HAP-1 (cell line): ENCODE measurements at regions not wholly inside any gene's neighbourhood (a gene's known extent, or its start where the extent isn't known, plus 50 kb on each side); places are given as distances from the start of the nearest gene placed in this dataset.

Experiments
- DNase-seq, 2 experiments: peaks; one replicate each; pipeline ENCODE4 v3.0.0-alpha.2; 2016 to 2020; ENCODE audit warnings: low spot score in 2 of 2
- H3K27me3 ChIP-seq: fragments of 250-450 bp; sonication (Bioruptor Pico); 2 replicates; pipeline ENCODE4 v1.5.1; 2020; ENCODE audit warnings: low read depth, mild to moderate bottlenecking, moderate library complexity
- H3K36me3 ChIP-seq: fragments of 250-450 bp; sonication (Bioruptor Pico); replicated peaks from 2 replicates; pipeline ENCODE4 v1.5.1; 2020; ENCODE audit warnings: mild to moderate bottlenecking
- H3K4me1 ChIP-seq: fragments of 250-450 bp; sonication (Bioruptor Pico); 2 replicates; pipeline ENCODE4 v1.5.1; 2020; ENCODE audit warnings: mild to moderate bottlenecking
- H3K4me3 ChIP-seq: fragments of 250-450 bp; sonication (Bioruptor Pico); 2 replicates; pipeline ENCODE4 v1.5.1; 2020; ENCODE audit warnings: mild to moderate bottlenecking, moderate library complexity
- H3K9me3 ChIP-seq: fragments of 250-450 bp; sonication (Bioruptor Pico); 2 replicates; pipeline ENCODE4 v1.5.1; 2020; ENCODE audit warnings: mild to moderate bottlenecking, moderate library complexity
- in situ Hi-C: fragments of 300-500 bp; cut with MboI; formaldehyde crosslinking; loops from 3 replicates; pipeline ENCODE4 v1.14.3; 2020; ENCODE audit warnings: low sequenced_read_pairs, inconsistent platforms, mixed read lengths

GRCh38 chr10:47053081-47053798 lies 142.0 kb downstream of the PTPN20 start:
- H3K27me3 ChIP-seq = no peaks in the 10 kb centered on the region
- no peaks in the 10 kb centered on the region for H3K9me3 ChIP-seq
- no peak overlapping the region for H3K4me3 ChIP-seq
- no peak for DNase-seq
- H3K4me1 ChIP-seq = no peaks in the 10 kb centered on the region
- H3K36me3 ChIP-seq = no peaks in the 10 kb centered on the region
- in situ Hi-C loops = loop anchor here (10.0 kb wide), 1 partner anchor 252 kb away; the partner anchor contains the start of gene GDF10

GRCh38 chr10:47054974-47055373 lies 143.7 kb downstream of the PTPN20 start:
- Histone ChIP-seq H3K4me3 (no peak overlapping the region), H3K36me3 (no peaks in the 10 kb centered on the region), H3K9me3 (no peaks in the 10 kb centered on the region), H3K27me3 (no peaks in the 10 kb centered on the region), H3K4me1 (no peaks in the 10 kb centered on the region)
- no peak for DNase-seq
- in situ Hi-C loops = loop anchor here (10.0 kb wide), 1 partner anchor 250 kb away; the partner anchor contains the start of gene GDF10

- no peaks in the 10 kb centered on the region for H3K9me3 ChIP-seq
- no peaks in the 10 kb centered on the region for H3K27me3 ChIP-seq
- no peaks in the 10 kb centered on the region for H3K36me3 ChIP-seq
- DNase-seq = no peak
- in situ Hi-C loops = loop anchor here (10.0 kb wide), 1 partner anchor 249 kb away; the partner anchor contains the start of gene GDF10
- no peak overlapping the region for H3K4me3 ChIP-seq
- no peaks in the 10 kb centered on the region for H3K4me1 ChIP-seq
These were observed 144.4 kb downstream of the PTPN20 start for GRCh38 chr10:47055386-47056246.

DNA sequence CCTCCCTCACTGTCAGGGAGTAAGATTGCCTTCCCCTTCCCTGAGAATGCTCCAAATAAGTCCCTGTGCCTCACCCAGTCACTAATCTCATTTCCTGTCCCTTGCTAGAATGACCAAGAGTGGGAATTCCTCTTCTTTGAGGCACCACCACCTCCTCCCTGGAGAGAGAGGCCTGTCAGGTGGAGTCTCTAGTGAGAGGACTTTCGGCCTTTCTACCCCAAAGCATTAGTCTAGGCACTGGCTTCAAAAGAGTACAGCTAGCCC lies 145.0 kb downstream of the PTPN20 start:
- DNase-seq = peak in 1 of 2 experiments; percentile 1
- no peaks in the 10 kb centered on the region for H3K9me3 ChIP-seq
- H3K4me3 ChIP-seq = no peak overlapping the region
- H3K36me3 ChIP-seq = no peaks in the 10 kb centered on the region
- H3K4me1 ChIP-seq = no peaks in the 10 kb centered on the region
- H3K27me3 ChIP-seq = no peaks in the 10 kb centered on the region
- in situ Hi-C loops = loop anchor here (10.0 kb wide), 1 partner anchor 249 kb away; the partner anchor contains the start of gene GDF10

GRCh38 chr10:47057471-47057870 lies 146.2 kb downstream of the PTPN20 start:
- in situ Hi-C loops = loop anchor here (10.0 kb wide), 1 partner anchor 247 kb away; the partner anchor contains the start of gene GDF10
- H3K9me3 ChIP-seq = no peaks in the 10 kb centered on the region

DNA sequence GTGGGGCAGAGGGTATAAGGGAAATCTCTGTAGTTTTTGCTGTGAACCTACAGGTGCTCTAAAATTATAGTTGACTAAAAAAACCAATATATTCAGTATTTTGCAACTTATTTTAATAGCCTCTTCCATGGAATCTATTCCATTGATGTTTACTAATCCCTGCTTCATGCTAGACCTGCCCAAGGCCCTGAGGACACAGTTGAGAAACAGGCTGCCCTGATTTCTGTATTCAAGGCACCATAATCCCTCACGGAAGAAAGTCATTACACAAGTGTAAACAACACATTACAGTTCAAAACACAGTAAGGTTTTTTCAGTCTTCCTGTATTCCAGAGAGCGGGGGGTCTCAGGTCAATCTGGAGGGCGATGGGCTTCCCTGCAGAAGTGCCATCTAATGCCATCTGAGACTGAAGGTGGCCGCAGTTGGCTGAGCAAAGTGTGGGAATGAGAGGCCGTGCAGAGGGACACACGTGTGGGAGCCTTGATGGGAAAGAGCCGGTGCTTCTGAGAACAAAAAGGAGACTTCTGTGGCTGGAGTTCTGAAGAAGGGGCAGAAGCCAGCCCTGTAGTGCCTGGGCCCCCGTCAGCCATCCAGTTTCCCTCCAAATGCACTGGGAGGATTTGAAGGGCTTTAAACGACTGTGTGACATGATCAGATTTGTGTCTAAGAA lies 146.9 kb downstream of the PTPN20 start:
- in situ Hi-C loops = loop anchor here (10.0 kb wide), 1 partner anchor 247 kb away; the partner anchor contains the start of gene GDF10
- H3K4me3 ChIP-seq = no peak overlapping the region
- no peak for DNase-seq

More at GRCh38 chr10:47057471-47057870, 146.2 kb downstream of the PTPN20 start:
- Histone ChIP-seq H3K36me3 (no peaks in the 10 kb centered on the region), H3K27me3 (no peaks in the 10 kb centered on the region), H3K4me1 (no peaks in the 10 kb centered on the region), H3K4me3 (no peak overlapping the region)
- no peak for DNase-seq

DNA sequence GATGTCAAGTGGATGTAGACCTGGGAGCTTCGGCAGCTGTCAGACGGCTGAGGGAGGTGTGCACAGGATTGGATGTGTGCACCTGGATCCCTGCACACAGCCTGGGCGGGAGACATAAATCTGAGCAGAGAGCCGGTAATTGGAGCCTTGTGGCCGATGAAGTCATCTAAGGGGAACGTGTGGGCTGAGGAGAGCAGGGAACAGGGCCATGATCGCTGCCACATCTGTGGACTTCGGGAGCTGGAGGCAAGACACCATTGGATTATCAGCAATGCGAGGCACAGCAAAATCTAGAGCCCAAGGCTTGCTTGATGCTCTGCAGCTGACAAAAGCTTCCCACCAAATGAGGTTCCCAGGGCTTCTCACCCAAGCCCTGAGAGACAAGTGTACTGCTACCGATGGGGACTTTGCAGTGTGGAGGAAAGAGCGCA lies 147.7 kb downstream of the PTPN20 start:
- no peaks in the 10 kb centered on the region for H3K9me3 ChIP-seq
- H3K36me3 ChIP-seq = no peaks in the 10 kb centered on the region
- no peak for DNase-seq
- in situ Hi-C loops = loop anchor here (10.0 kb wide), 1 partner anchor 246 kb away; the partner anchor contains the start of gene GDF10
- no peaks in the 10 kb centered on the region for H3K27me3 ChIP-seq
- no peak overlapping the region for H3K4me3 ChIP-seq
- no peaks in the 10 kb centered on the region for H3K4me1 ChIP-seq

More for the DNA sequence above, 146.9 kb downstream of the PTPN20 start:
- Histone ChIP-seq H3K4me1 (no peaks in the 10 kb centered on the region), H3K27me3 (no peaks in the 10 kb centered on the region), H3K9me3 (no peaks in the 10 kb centered on the region), H3K36me3 (no peaks in the 10 kb centered on the region)

- H3K27me3 ChIP-seq = no peaks in the 10 kb centered on the region
- DNase-seq = no peak
- H3K36me3 ChIP-seq = no peaks in the 10 kb centered on the region
- H3K4me1 ChIP-seq = no peaks in the 10 kb centered on the region
- no peaks in the 10 kb centered on the region for H3K9me3 ChIP-seq
- in situ Hi-C loops = loop anchor here (10.0 kb wide), 1 partner anchor 245 kb away; the partner anchor contains the start of gene GDF10
- H3K4me3 ChIP-seq = no peak overlapping the region
These were observed 148.5 kb downstream of the PTPN20 start for GRCh38 chr10:47059606-47060311.

GRCh38 chr10:47060356-47060755 lies 149.1 kb downstream of the PTPN20 start:
- Histone ChIP-seq H3K4me1 (no peaks in the 10 kb centered on the region), H3K9me3 (no peaks in the 10 kb centered on the region), H3K27me3 (no peaks in the 10 kb centered on the region), H3K4me3 (no peak overlapping the region), H3K36me3 (no peaks in the 10 kb centered on the region)
- in situ Hi-C loops = no loop called here
- no peak for DNase-seq

DNA sequence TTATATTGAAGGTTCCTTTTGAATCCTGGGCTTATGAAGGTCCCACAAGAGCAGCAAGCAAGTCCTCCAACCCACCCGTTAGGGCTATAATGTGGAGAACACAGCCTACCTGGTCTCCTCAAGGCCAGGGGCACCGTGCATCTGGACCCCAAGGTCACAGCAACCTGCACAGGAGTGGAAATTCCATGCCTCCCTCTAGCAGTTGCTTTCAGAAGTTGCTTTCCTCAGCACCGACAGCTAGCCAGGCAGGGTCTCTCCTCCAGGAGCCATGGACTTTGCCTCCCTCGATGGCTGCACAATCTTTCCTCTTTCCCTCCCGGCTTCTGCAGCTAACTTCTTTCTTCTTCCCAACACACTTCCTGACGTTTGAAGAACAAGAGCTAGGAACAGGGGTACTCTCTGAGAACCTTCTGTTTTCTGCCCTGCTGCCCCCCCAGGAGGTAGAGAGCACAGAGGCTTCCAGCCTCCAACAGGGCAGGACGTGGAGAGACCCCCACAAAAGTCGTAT lies 149.8 kb downstream of the PTPN20 start:
- DNase-seq = no peak

DNA sequence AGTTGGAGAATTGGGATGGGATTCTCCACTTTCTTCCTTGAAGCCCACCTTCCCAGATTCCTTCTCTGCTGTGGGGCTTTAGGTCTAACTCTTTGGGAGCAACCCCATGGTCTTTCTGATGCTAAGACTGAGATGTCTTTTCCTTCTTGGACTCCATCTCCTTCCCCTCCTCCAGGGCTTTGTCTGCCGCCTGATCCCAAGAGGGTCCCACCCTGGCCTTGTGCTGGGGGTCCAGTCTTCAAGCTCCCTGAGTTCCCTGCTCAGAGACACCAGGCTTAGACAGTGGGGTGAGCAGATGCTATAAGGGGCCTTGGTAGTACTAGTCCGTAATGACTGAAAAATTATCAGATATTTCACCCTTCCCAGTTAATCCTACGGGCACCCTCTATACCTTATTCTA lies 150.5 kb downstream of the PTPN20 start:
- H3K27me3 ChIP-seq = no peaks in the 10 kb centered on the region
- DNase-seq = no peak
- no peaks in the 10 kb centered on the region for H3K4me1 ChIP-seq
- in situ Hi-C loops = no loop called here
- no peaks in the 10 kb centered on the region for H3K9me3 ChIP-seq
- H3K4me3 ChIP-seq = no peak overlapping the region
- no peaks in the 10 kb centered on the region for H3K36me3 ChIP-seq

More for the DNA sequence above, 149.8 kb downstream of the PTPN20 start:
- Histone ChIP-seq H3K36me3 (no peaks in the 10 kb centered on the region), H3K9me3 (no peaks in the 10 kb centered on the region), H3K4me3 (no peak overlapping the region), H3K4me1 (no peaks in the 10 kb centered on the region), H3K27me3 (no peaks in the 10 kb centered on the region)
- in situ Hi-C loops = no loop called here

DNA sequence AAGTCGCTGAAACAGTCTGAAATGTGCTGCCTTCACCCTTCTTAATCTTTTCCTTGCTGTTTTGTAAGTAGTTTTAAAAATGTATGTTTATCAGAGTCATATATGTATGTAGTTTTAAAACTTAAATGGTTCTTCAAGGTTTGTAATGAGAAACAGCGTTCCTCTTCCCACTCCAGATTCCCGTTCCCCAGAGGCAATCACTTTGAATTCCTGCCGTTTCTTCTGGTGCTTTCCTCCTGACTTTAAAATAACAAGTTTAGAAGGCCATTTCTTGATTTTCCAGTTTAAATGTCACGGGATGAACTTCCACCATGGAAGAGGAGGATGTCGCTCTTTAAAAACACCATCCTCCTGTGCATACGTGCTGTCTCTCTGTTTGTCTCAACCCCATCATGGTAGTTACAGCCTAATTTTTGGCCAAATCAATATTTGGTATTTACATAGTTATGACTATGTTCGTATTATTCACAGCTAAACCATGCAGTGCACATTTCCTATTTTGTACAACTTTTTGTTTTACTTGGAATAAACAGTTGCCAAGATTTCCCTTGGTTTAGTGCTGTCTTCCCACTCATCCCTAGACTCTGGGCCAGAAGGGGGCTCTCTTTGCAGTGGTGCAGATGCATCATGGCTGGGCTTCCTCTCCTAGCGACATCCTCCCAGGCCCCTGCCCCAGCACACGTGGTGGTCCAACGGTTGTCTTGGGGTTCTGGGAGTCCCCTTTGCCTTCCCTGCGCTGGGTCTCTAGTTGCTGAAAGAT lies 151.4 kb downstream of the PTPN20 start:
- no peak overlapping the region for H3K4me3 ChIP-seq
- in situ Hi-C loops = no loop called here
- no peaks in the 10 kb centered on the region for H3K9me3 ChIP-seq
- no peaks in the 10 kb centered on the region for H3K36me3 ChIP-seq
- no peaks in the 10 kb centered on the region for H3K27me3 ChIP-seq
- no peaks in the 10 kb centered on the region for H3K4me1 ChIP-seq
- no peak for DNase-seq
